Right atrium auricular region (tissue), 2 donors: ENCODE measurements at regions not wholly inside any gene's neighbourhood (a gene's known extent, or its start where the extent isn't known, plus 50 kb on each side); places are given as distances from the start of the nearest gene placed in this dataset.

Experiments used
- DNase-seq: peaks from one replicate; pipeline ENCODE4 v3.0.0-alpha.2; 2019; ENCODE audit warnings: low spot score
- H3K27ac ChIP-seq, 2 donors: fragments of 200-600 bp; sonication (generic); 1 replicate in 1 of 2; 2 replicates in 1 of 2; pipeline ENCODE4 v1.5.1; 2016 to 2019
- H3K27me3 ChIP-seq, 2 donors: fragments of 200-600 bp; sonication (generic); one replicate each; pipeline versions ENCODE4 v1.5.1 to v1.6.0; 2017 to 2019
- H3K36me3 ChIP-seq: fragments of 200-600 bp; sonication (generic); one replicate; pipeline ENCODE4 v1.5.1; 2016
- H3K4me1 ChIP-seq, 2 donors: fragments of 200-600 bp; sonication (generic); one replicate each; pipeline versions ENCODE4 v1.5.1 to v1.6.0; 2017 to 2019
- H3K4me3 ChIP-seq, 2 donors: fragments of 200-600 bp; sonication (generic); 1 replicate in 1 of 2; 2 replicates in 1 of 2; pipeline ENCODE4 v1.5.1; 2017 to 2019; ENCODE audit warnings: mild to moderate bottlenecking in 1 of 2, moderate library complexity in 1 of 2
- H3K9me3 ChIP-seq, 2 donors: fragments of 200-600 bp; sonication (generic); one replicate each; pipeline ENCODE4 v1.5.1; 2019
- CTCF ChIP-seq, 2 donors: fragments of 200-600 bp; sonication (generic); IDR thresholded peaks; one replicate each; pipeline ENCODE4 v1.5.1; 2019; ENCODE audit warnings: antibody characterized with exemption in 2 of 2

GRCh38 chr15:31523655-31524049, 197.0 kb downstream of the KLF13 start:
- H3K27me3 ChIP-seq = no peaks in the 10 kb centered on the region
- no peaks in the 10 kb centered on the region for H3K9me3 ChIP-seq
- no peak for TF ChIP-seq CTCF (IDR thresholded peaks at IDR 0.05)
- no peak overlapping the region for H3K4me3 ChIP-seq
- no peak overlapping the region for H3K27ac ChIP-seq
- DNase-seq = no peak
- H3K36me3 ChIP-seq = peaks cover 5% of the 10 kb centered on the region
- no peaks in the 10 kb centered on the region for H3K4me1 ChIP-seq

- Histone ChIP-seq H3K36me3 (peaks cover 5% of the 10 kb centered on the region), H3K4me3 (no peak overlapping the region), H3K9me3 (no peaks in the 10 kb centered on the region), H3K4me1 (no peaks in the 10 kb centered on the region), H3K27me3 (no peaks in the 10 kb centered on the region), H3K27ac (no peak overlapping the region)
- no peak for TF ChIP-seq CTCF (IDR thresholded peaks at IDR 0.05)
- DNase-seq = no peak
These were observed 198.6 kb downstream of the KLF13 start for GRCh38 chr15:31525185-31525695.

GRCh38 chr15:31525988-31526665, 199.5 kb downstream of the KLF13 start:
- no peak for TF ChIP-seq CTCF (IDR thresholded peaks at IDR 0.05)
- peaks cover 5% of the 10 kb centered on the region for H3K36me3 ChIP-seq
- peak; percentile 30 for DNase-seq
- H3K9me3 ChIP-seq = no peaks in the 10 kb centered on the region
- no peak overlapping the region for H3K27ac ChIP-seq
- H3K27me3 ChIP-seq = no peaks in the 10 kb centered on the region
- H3K4me3 ChIP-seq = no peak overlapping the region
- H3K4me1 ChIP-seq = no peaks in the 10 kb centered on the region

- H3K4me3 ChIP-seq = peak overlapping the region in 1 of 2 donors; percentile 13
- no peaks in the 10 kb centered on the region for H3K9me3 ChIP-seq
- H3K27me3 ChIP-seq = no peaks in the 10 kb centered on the region
- no peaks in the 10 kb centered on the region for H3K4me1 ChIP-seq
- H3K36me3 ChIP-seq = peaks cover 5% of the 10 kb centered on the region
- H3K27ac ChIP-seq = no peak overlapping the region
- peak; percentile 38 for DNase-seq
- TF ChIP-seq CTCF (IDR thresholded peaks at IDR 0.05) = no peak
These were observed 200.5 kb downstream of the KLF13 start for GRCh38 chr15:31526916-31527690.

- DNase-seq = peak; percentile 28
- Histone ChIP-seq H3K27ac (no peak overlapping the region), H3K4me1 (no peaks in the 10 kb centered on the region), H3K4me3 (no peak overlapping the region), H3K9me3 (no peaks in the 10 kb centered on the region), H3K27me3 (no peaks in the 10 kb centered on the region), H3K36me3 (peaks cover 5% of the 10 kb centered on the region)
- TF ChIP-seq CTCF (IDR thresholded peaks at IDR 0.05) = no peak
These were observed 202.2 kb downstream of the KLF13 start for GRCh38 chr15:31528846-31529245.
